HG02642 (cell line): ENCODE measurements at regions not wholly inside any gene's neighbourhood (a gene's known extent, or its start where the extent isn't known, plus 50 kb on each side); places are given as distances from the start of the nearest gene placed in this dataset.
"Not testable (repeated sequence)": the region's sequence is repeated elsewhere in the genome, so short reads cannot be mapped to it uniquely, and the experiment has no call there.

Experiments used
- ATAC-seq: cut with Tn5 transposase; IDR thresholded peaks from one replicate; pipeline ENCODE4 v1.9.1; 2021; ENCODE audit warnings: mild to moderate bottlenecking; ENCODE audit not compliant: unreplicated experiment, poor library complexity

DNA sequence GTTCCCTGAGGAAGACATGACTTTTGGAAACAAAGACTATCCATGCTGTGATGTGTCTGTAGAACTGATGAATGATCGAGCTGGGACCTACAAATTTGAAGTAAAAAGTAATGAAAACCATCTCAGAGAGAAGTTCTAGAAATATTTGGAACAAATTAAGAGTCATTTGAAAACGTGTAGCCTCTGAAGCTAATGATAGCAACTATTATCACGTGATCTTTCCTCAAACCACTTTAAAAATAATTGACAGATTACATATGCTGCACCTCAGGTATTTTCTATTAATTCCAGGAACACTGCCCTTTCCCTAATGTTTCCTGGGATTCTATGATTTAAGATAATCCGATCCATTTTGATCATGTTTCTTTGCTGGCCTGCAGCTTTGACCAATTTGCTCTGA, 990.3 kb downstream of the CDH8 start:
- ATAC-seq, result no peak

DNA sequence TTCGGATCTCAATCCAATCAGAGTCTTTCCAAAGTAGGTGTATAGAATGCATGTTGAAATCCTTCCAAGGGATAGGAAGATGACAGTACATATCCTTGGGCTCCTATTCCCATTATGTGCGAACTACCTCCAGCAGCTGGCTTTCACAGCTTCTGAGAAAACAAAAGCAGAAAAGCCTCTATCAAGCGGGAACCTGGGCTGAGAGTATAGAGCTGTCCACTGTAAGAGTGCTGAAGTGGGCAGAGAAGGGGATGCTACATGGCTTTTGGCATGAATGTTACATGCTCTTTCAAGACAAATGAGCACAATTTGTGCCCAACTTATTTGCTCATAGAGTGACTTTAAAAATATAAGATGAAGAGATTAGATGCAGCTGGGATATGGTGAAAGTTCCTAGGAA, 993.5 kb downstream of the CDH8 start:
- no peak for ATAC-seq

DNA sequence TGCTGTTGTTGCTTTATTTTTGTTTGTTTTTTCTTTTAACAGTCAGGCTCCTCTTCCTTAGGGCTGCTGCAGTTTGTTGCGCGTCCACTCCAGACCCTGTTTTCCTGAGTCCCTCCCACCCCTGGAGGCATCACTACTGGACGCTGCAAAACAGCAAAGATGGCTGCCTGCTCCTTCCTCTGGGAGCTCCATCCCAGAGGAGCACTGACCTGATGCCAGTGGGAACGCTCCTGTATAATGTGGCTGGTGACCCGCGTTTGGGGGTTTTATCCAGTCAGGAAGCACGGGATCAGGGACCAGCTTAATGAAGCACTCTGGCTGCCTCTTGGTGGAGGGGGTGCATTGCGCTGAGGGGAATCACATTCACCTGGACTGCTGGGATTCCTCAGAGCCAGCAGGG, 1005.6 kb downstream of the CDH8 start:
- ATAC-seq, result no peak

DNA sequence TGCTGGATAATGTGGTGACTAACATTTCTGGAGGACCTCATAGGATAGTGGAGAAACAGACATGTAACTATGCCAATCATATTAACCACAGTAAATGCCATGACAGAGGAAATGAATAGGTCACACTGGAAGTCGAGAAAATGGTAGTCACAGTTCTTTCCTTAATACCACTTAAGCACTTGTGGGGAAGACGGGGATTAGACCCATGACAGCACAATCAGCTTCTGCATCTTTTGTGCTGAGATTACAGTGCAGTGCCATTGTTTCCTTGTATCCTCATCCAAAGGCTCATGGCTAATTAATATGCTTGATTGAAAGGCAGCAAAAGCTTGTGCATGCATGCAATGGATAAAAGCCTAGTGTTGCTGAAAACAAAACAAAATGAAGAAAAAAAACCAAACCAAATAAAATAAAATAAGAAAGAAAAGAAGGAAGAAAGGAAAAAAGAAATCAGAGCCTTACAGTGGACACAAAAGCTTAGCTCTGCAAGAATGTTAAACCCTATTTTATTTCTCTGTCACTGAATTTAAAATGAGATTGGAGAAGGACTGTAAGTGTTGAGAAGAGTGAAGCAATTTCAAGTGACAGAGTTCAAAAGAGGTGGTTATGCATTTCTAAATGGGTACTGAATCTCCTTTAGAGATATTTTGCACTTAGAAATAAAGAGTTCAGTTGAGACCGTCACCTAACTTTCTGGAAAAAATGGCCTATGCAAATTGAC, 1011.9 kb downstream of the CDH8 start:
- ATAC-seq, result no peak

DNA sequence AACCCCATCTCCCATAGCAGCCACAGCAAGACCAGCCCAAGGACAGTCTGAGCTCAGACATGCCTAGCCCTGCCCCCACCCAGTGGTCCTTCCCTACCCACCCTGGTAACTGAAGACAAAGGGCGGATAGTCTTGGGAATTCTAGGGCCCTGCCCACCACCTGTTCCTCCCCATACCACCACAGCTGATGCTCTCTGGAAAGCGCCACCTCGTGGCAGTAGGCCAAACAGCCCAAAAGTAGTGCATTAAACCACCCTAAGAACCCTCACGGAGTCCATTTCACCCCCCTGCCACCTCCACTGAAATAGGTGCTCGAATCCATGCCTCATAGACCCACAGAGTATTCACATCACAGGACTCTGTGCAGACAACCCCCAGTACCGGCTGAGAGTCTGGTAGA, 1021.4 kb downstream of the CDH8 start:
- ATAC-seq, result no peak

DNA sequence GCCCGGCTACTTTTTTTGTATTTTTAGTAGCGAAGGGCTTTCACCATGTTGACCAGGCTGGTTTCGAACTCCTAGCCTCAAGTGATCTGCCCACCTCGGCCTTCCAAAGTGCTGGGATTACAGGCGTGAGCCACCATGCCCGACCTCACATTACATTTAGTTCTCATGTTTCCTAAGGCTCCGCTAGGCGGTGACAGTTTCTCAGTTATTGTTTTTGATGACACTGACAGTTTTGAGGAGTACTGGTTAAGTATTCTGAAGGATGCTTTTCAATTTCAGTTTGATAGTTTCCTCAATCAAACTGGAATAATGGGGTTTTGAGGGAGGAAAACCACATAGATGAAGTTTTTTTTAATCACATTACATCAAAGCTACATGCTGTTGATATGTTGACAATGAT, 1028.5 kb downstream of the CDH8 start:
- ATAC-seq, result no peak

DNA sequence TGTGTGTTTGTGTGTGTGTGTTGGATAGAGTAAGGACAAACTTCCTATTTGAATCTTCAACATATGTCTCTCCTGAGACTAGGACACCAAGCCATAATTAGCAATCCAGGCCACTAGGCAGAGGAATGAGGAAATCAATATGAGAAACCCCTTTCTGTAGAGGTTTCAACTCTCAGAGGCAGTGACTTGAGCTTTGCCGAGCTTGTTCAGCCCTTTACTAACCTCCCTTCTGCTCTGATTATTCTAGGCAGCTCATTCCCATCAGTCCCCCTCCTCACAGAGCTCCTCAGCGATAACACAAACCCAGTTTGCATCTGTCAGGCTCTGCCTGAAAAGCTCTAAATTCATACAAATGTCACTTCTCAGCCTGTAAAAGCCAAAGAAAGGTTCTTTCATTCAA, 1030.3 kb downstream of the CDH8 start:
- no peak for ATAC-seq

DNA sequence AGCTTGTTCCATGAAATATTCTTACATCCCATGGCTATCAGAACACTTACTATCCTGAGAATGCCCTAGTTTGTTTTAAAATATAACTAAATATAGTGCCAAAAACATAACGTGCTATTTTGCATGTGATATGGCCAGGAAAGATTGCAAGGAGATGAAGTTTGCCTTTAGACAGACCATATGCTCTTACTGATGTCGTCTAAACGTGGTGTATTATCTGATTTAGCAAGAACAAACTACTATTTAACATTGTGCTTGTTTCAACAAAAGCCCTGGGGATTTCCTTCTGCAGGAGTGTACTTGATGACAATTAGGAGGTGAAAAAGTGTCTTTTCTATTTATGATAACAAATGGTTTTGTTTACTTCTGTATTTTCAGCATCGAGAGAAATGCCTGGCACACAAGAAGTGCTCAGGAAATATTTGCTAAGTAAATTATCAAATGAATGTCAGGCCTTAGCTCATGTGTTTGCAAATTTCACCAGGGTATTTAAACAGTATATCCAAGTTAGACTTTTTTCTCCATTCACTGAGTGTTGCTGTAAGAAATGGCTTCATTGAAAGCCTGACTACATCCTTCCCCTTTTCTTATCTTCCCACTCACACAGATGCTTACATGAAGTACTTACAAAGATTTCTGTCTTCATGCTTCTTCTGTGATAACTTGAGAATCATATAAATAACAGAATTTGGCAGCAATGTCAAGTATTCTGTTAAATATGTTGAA, 1033.6 kb downstream of the CDH8 start:
- ATAC-seq, result no peak

DNA sequence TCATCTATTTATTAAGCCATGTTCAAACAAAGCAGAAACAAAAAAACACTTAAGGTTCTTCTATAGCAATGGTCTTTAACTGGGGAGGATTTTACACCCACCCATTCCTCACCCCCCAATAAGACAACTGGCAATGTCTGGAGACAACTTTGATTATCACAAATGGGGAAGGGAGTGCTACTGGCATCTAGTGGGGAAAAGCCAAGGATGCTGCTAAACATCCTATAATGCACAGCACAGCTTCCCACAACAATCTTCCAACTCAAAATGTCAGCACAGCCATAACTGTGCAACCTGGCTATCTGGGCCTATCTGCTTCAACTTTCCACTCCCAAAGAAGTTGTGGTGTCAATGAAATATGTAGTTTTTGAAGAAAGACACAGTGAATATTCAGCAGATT, 1044.4 kb downstream of the CDH8 start:
- no peak for ATAC-seq

DNA sequence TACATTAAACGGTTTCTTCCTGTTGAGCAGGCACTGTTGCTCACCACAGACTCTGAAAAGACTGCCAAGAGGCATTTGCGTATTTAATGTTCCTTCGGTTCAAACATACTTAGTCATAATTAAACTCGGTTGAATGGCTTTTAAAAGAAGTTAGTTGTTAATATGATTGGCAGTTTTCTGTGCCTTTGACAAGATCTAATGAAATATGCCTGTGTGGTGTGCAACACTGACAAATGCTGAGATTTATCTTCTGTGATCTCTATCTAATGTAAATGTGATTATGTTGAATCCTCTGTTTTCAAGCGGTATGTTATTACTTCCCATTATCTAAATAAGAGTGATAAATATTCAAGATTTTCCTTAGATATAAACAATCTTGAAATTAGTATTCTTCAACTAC, 1046.6 kb downstream of the CDH8 start:
- no peak for ATAC-seq

DNA sequence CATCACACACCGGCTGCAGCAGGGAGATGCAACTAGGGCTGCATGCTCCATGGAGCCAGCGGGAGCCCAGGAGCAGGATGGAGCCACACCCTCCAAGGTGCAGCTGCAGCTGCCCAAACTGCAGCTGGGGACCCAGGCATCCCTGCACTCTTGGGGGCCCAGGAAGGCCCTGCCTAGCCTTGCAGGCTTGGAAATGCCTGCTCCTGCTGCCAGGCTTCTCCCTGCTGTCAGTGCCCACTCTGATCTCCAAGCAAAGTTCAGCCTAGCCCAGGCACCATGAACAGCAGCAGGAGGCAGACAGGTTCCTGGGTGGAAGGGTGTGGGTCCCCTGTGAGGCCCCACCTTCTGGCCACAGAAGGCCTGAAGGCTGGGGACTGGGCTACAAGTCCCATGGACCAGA, 1057.1 kb downstream of the CDH8 start:
- no peak for ATAC-seq

DNA sequence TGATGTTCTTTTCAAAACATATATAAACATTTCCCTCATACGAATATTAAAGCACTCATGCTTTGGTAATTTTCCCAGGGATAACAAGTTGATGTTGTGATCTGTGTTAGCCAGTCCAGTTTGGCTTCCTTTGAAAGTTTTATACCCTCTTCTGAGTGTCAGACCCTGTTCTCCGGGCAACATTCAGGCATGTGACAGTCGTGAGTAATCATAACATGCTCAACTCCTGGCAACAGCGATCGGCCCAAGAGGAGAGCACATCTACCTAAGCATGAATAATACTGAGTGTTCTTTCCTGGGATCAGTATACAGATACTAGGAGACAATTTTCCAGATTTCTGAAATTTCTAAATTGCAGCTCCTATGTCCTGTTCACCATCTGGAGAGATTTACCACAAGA, 1086.4 kb downstream of the CDH8 start:
- ATAC-seq, result no peak

DNA sequence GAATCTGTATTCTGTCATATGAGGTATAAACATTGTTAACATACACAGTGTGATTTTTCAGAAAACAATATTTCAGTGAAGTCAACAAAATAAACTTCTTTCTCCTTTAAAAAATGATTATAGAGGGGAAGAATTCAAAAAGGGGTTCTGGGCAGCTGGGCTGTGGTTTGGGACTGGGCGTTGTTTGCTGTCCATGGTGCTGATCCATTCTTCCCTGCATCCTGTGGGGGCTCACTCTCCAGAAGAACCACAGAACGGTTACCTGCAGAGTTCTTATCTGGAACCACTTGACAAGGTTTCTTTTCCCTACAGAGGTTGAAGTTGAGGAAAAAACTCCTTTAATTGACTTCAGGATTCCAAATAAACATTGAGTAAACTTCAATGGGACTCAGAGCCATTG, 1091.0 kb downstream of the CDH8 start:
- no peak for ATAC-seq

DNA sequence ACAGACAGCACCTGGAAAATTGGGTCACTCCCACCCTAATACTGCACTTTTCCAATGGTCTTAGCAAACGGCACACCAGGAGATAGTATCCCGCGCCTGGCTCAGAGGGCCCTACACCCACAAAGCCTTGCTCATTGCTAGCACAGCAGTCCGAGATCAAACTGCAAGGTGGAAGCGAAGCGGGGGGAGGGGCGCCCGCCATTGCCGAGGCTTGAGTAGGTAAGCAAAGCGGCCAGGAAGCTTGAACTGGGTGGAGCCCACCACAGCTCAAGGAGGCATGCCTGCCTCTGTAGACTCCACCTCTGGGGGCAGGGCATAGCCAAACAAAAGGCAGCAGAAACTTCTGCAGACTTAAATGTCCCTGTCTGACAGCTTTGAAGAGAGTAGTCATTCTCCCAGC, 1100.0 kb downstream of the CDH8 start:
- ATAC-seq, result not testable (repeated sequence)

DNA sequence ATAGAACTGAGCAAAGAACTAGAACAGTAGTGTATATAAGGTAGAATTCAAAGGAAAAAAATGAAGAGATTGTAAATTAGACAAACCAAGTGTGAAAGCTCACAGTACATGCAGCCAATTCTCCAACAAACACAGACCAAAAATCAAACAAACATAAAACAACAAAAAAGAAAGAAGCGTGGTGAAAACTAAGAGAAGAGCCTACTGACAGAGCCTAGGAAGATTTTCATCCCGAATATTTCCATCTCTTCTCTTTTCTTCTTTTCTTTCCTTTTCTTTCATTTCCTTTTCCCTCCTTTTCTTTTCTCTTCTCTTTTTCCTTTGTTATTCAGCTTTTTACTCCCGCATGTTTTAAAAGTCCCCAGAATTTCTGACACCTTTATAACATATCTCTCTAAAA, 1103.6 kb downstream of the CDH8 start:
- ATAC-seq, result no peak

DNA sequence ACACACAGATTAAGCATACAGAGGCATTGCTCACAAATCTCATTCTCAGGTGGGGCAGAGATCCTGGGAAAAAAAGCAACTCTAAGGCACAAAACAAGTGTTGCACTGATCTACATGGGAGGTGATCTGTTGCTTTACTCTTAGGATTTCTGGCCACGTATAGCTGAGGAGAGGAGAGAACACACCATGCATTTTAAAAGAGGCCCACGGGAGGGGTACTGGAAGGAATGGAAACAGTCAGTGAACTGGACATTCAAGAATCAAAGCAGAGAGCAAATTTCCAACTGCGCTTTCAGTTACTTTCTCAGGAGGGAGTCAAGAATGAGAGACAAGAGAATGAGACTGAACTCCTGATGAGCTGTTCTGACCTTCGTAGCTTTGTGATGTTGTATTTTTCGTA, 1105.9 kb downstream of the CDH8 start:
- ATAC-seq, result no peak

DNA sequence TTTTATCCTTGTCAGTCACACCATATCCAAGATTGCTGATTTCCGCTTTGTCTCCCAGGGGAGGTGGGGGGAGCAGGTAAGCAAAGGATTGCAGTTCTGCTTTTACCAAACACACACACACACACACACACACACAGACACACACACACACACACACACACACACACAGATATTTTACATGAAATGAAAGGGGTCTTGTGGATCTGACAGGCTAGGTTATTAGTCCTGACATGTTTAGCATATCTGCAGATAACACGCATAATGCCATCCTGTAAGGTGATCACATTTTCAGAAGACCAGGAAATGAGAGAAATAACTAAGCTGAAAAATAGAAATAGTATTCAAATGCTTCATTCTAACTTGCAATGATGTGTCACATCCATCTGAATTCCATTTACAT, 1113.3 kb downstream of the CDH8 start:
- ATAC-seq, result no peak

DNA sequence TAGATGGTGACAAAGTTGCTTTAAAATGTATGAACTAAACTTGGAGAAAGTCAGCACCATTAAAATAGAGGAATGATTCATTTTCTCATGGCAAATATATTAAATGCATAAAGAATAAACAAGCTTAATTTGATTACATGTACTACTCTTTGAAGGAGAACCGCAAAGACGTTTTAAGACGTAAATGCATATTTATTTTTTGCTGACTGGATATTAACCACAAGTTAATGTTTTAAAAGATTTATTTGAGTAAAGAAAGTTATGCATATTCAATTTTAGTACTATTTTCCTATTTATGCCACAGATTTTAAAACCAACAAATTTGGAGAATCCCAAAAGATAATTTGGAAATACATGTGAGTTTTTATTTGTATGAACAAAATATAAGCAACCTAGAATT, 1121.9 kb downstream of the CDH8 start:
- ATAC-seq, result no peak

DNA sequence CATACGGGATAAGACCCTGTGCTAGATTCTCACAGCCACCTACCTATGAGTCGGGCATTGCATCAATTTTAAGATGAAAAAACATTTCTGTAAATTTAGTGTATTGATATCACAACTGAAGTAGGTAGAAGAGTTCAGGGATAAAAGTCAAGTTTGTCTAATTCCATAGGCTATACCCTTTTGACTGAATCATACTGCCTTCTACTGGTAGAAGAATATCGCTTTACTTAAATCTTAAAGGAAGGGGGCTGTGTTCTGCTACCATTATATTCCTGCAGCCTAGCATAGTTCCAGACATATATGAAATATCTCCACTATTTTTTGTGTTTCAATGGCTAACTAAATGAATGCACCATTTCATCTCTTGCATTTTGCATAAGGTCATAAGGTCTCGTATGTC, 1128.6 kb downstream of the CDH8 start:
- ATAC-seq, result no peak

DNA sequence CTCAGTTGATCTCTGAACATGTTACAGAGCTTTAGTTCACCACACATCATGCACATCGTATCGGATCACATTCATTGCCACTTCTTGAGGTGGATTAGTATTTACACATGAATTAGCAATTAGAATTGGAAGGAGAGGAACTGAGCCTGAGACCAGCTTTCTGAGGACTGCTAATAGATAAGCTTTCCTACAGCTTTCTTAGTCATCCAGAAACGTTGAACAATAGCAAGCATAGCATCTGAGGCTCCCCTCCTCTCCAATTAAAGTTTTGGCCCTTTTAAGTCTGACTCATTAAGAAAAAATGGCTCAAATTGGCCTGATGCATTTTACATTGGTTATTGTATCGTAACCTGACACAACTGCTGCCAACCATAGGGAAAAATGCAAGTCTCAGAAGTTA, 1130.4 kb downstream of the CDH8 start:
- ATAC-seq, result no peak

DNA sequence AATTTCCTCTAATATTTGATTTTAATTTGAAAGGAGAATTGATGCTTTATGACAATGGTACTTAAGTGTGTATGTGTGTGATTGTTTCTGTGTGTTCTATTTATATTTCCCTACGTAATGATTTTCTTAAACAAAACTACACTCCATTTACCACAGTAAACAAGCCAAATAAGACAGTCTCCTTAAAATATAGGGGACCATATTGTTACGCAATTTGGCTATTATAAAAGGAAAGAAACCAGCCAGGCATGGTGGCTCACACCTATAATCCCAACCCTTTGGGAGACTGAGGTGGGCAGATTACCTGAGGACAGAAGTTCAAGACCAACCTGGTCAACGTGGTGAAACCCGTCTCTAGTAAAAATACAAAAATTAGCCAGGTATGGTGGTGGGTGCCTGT, 1134.1 kb downstream of the CDH8 start:
- no peak for ATAC-seq

DNA sequence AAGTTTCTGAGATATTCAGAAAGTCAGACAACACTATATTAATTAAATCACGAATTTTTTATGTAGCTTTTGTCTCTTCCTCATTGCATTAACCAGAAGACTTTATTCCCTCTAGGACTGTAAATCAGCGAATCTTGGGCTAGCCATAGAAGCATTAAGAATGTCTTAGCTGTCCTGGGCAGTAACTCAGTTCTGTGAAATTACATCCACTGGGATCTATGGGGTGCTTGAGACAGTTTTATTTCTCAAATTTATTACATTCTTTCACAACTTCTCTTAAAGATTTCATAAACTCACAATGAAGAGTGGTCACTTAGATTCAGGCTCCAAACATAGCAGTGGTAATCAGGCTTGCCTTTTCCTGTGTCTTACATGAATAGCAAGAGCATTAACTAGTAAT, 1153.4 kb downstream of the CDH8 start:
- no peak for ATAC-seq
